ENCODE measurements at regions not wholly inside any gene's neighbourhood (a gene's known extent, or its start where the extent isn't known, plus 50 kb on each side); places are given as distances from the start of the nearest gene placed in this dataset.

DNA sequence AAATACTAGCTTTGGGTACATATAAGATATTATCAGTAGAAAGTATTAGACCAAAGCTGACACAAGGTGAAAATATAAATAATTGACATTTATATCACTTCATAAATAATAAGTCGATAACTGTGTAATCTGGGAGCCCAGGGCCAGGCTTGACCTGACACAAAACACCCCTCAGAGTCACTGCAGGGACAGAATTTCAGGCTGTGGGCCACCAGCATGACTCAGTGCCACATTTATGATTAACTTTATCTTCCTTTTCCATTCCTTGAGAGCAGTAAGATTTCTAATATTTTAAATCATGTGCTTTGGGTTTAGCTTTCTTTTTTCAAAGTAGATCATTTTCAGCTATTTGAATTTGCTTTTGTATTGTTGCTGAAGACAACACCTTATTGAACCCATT is 102.9 kb upstream of the NFE2L3 start:
- TF ChIP-seq, protein P1, sequence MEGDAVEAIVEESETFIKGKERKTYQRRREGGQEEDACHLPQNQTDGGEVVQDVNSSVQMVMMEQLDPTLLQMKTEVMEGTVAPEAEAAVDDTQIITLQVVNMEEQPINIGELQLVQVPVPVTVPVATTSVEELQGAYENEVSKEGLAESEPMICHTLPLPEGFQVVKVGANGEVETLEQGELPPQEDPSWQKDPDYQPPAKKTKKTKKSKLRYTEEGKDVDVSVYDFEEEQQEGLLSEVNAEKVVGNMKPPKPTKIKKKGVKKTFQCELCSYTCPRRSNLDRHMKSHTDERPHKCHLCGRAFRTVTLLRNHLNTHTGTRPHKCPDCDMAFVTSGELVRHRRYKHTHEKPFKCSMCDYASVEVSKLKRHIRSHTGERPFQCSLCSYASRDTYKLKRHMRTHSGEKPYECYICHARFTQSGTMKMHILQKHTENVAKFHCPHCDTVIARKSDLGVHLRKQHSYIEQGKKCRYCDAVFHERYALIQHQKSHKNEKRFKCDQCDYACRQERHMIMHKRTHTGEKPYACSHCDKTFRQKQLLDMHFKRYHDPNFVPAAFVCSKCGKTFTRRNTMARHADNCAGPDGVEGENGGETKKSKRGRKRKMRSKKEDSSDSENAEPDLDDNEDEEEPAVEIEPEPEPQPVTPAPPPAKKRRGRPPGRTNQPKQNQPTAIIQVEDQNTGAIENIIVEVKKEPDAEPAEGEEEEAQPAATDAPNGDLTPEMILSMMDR (IDR thresholded peaks at IDR 0.05) = no peak
- TF ChIP-seq POLR2A (IDR thresholded peaks at IDR 0.05) = no peak
- no peak for TF ChIP-seq EP300 (IDR thresholded peaks at IDR 0.05)
- no peak overlapping the region for H3K27ac ChIP-seq
- H3K4me3 ChIP-seq = no peak overlapping the region
- intact Hi-C loops (cut with DNase I) = no loop called here
- no peaks in the 10 kb centered on the region for H3K27me3 ChIP-seq
- H3K9me3 ChIP-seq = no peaks in the 10 kb centered on the region
- no peaks in the 10 kb centered on the region for H3K36me3 ChIP-seq
- 52 to 89% (median 69%) methylated on average over 1 of the region's 1 CpG for WGBS, 3 donors
- no peak for DNase-seq
- no peaks in the 10 kb centered on the region for H3K4me1 ChIP-seq (ENCODE audit: insufficient read depth)

DNA sequence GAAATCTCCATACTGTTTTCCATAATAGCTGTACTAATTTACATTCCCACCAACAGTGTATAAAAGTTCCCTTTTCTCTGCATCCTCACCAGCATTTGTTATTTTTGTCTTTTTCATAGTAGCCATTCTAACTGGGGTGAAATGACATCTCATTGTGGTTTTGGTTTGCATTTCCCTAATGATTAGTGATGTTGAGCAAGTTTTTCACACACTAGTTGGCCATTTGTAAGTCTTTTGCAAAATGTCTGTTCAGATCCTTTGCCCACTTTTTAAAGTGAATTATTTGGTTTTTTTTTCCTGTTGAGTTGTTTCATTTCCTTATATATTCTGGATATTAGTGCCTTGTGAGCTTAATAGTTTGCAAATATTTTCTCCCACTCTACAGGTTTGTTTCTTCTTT is 101.0 kb upstream of the NFE2L3 start:
- intact Hi-C loops (cut with DNase I) = no loop called here

DNA sequence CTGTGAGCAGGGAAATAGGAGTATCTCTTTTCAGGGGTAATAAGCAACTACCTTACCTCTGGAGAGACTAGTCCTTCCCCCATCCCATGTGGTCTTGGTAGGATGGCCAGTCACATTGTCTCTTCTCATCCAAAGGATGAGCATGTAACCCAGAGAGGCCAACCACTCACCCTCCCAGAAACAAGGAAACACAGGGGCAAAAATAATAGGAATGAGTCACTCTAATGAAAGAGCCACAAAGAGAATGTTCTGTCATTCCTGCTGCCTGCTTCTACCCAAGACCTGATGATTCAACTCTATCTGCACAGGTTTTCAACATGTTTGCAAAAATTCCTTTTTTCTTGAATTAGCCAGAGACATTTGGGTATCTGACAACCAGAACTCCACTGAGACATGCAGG is 99.3 kb upstream of the NFE2L3 start:
- Histone ChIP-seq H3K27ac (no peak overlapping the region), H3K4me1 (ENCODE audit: insufficient read depth) (no peaks in the 10 kb centered on the region), H3K9me3 (no peaks in the 10 kb centered on the region), H3K27me3 (no peaks in the 10 kb centered on the region), H3K4me3 (no peak overlapping the region), H3K36me3 (no peaks in the 10 kb centered on the region)
- DNase-seq = no peak
- intact Hi-C loops (cut with DNase I) = no loop called here
- TF ChIP-seq POLR2A (IDR thresholded peaks at IDR 0.05) = no peak
- TF ChIP-seq EP300 (IDR thresholded peaks at IDR 0.05) = no peak
- TF ChIP-seq, protein P1 (IDR thresholded peaks at IDR 0.05) = no peak

More for the DNA sequence above, 101.0 kb upstream of the NFE2L3 start:
- no peaks in the 10 kb centered on the region for H3K9me3 ChIP-seq
- H3K4me3 ChIP-seq = no peak overlapping the region
- no peak for DNase-seq
- no peaks in the 10 kb centered on the region for H3K27me3 ChIP-seq
- no peaks in the 10 kb centered on the region for H3K4me1 ChIP-seq (ENCODE audit: insufficient read depth)
- TF ChIP-seq, protein P1 (IDR thresholded peaks at IDR 0.05) = no peak
- no peak overlapping the region for H3K27ac ChIP-seq
- H3K36me3 ChIP-seq = no peaks in the 10 kb centered on the region

DNA sequence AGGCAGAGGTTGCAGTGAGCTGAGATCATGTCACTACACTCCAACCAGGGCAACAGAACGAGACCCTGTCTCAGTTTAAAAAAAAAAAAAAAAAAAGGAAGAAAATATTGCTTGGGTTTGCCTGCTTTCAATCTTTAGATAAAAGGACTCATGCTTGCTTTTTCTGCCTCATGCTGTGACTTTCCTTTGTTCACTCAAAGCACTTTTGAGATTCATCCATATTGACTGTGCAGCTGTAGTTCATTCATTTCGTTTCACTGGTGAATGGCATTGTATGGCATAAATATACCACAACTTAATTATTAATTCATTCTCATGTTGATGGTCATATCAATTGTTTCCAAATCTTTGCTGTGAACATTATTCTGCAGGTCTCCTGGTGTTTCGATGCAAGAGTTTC is 97.6 kb upstream of the NFE2L3 start:
- intact Hi-C loops (cut with DNase I) = no loop called here
- Histone ChIP-seq H3K36me3 (no peaks in the 10 kb centered on the region), H3K4me1 (ENCODE audit: insufficient read depth) (no peaks in the 10 kb centered on the region), H3K27me3 (no peaks in the 10 kb centered on the region), H3K27ac (no peak overlapping the region), H3K4me3 (no peak overlapping the region), H3K9me3 (no peaks in the 10 kb centered on the region)
- DNase-seq = no peak
- no peak for TF ChIP-seq POLR2A (IDR thresholded peaks at IDR 0.05)
- TF ChIP-seq, protein P1 (IDR thresholded peaks at IDR 0.05) = no peak
- TF ChIP-seq EP300 (IDR thresholded peaks at IDR 0.05) = no peak
- WGBS, 3 donors = 76 to 80% (median 79%) methylated on average over 3 of the region's 3 CpGs

DNA sequence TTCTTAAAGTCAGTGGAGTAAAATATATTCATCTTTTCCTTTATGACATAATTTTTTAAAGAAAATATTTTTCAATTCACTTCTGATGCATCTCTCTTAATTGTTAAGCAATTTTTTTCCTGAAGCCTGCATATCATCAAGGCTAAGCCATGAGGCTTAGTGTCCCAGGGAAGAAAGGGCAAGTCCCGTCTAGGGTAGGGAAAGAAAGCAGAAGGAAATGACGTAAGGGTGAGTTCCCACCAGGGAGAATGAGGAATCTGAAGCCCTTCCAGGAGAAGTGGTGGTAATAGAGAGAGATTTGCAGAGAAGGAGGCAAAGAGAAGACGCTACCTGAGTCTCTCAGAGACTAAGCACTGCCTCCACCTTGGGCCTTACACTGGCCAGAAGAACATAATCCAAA is 96.8 kb upstream of the NFE2L3 start:
- WGBS, 3 donors = 79 to 84% (median 81%) methylated on average over 3 of the region's 3 CpGs
- intact Hi-C loops (cut with DNase I) = no loop called here
- no peaks in the 10 kb centered on the region for H3K27me3 ChIP-seq

More for the DNA sequence above, 96.8 kb upstream of the NFE2L3 start:
- H3K4me1 ChIP-seq (ENCODE audit: insufficient read depth) = no peaks in the 10 kb centered on the region
- TF ChIP-seq, protein P1 (IDR thresholded peaks at IDR 0.05) = no peak
- no peak for TF ChIP-seq EP300 (IDR thresholded peaks at IDR 0.05)
- TF ChIP-seq POLR2A (IDR thresholded peaks at IDR 0.05) = no peak
- DNase-seq = no peak
- no peaks in the 10 kb centered on the region for H3K9me3 ChIP-seq
- no peak overlapping the region for H3K4me3 ChIP-seq
- H3K36me3 ChIP-seq = no peaks in the 10 kb centered on the region
- no peak overlapping the region for H3K27ac ChIP-seq
